GM21576 (cell line): ENCODE measurements at regions not wholly inside any gene's neighbourhood (a gene's known extent, or its start where the extent isn't known, plus 50 kb on each side); places are given as distances from the start of the nearest gene placed in this dataset.
"Not testable (repeated sequence)": the region's sequence is repeated elsewhere in the genome, so short reads cannot be mapped to it uniquely, and the experiment has no call there.

Experiments used
- ATAC-seq: cut with Tn5 transposase; IDR thresholded peaks from one replicate; pipeline ENCODE4 v1.9.1; 2021; ENCODE audit warnings: mild to moderate bottlenecking, moderate library complexity; ENCODE audit not compliant: unreplicated experiment

DNA sequence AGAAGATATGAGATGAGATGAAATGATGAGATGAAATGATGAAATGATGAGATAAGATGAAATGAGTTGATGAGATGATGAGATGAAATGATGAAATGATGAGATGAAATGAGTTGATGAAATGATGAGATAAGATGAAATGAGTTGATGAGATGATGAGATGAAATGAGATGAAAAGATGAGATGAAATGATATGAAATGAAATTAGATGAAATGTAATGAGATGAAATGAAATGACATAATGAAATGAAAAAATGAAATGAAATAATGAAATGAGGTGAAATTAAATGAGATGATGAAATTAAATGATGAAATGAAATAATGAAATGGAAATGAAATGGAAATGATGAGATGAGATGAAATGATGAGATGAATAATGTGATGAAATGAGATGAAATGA is 231.6 kb downstream of the GOLGA6L6 start:
- not testable (repeated sequence) for ATAC-seq

DNA sequence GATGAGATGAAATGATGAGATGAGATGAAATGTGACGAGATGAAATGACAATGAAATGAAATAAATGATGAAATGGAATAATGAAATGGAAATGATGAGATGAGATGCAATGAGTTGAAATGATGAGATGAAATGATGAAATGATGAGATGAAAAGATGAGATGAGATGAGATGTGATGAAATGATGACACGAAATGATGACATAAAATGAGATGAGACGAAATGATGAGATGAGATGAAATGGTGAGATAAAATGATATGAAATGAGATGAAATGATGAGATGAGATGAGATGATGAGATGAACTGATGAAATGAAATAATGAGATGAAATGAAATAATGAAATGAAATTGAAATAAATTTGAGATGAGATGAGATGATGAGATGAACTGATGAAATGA is 232.2 kb downstream of the GOLGA6L6 start:
- ATAC-seq, result not testable (repeated sequence)

DNA sequence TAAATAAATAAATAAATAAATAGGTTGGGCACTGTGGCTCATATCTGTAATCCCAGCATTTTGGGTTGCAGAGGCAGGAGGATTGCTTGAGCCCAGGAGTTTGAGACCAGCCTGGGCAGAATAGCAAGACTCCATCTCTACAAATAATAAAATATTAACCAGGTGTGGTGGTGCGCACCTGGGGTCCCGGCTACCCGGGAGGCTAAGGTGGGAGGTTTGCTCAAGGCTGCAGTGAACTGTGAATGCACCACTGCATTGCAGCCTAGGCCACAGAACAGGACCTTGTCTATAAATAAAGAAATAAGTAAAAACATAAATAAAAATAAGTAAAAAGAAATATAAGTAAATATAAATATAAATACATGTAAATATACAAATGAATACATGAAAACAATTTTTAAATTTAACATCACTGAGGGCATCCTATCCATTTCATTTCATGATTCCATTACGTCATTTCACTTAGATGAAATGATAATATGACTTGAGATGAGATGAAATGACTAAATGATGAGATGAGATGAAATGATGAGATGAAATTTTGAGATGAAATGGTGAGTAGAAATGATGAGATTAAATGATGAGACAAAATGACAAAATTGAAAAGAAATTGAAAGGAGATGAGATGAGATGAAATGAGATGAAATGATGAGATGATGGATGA is 233.4 kb downstream of the GOLGA6L6 start:
- ATAC-seq, result not testable (repeated sequence)

DNA sequence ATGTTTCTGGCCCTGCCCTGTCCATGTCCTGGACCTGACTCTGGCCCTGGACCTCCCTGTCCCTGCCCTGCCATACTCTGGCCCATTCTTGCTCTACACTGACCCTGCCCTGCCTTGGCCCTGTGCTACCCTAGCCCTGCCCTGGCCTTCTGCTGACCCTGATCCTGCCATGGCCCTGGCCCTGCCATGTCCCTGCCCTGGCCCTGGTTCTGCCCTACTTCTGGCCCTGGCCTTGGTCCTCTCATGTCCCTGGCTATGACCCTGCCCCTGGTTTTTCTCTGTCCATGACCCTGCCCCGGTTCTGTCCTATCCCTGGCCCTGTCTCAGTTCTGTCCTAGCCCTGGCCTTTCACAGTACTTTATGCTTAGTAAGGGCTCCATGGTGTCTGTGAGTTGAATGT is 234.5 kb downstream of the GOLGA6L6 start:
- ATAC-seq, result not testable (repeated sequence)

DNA sequence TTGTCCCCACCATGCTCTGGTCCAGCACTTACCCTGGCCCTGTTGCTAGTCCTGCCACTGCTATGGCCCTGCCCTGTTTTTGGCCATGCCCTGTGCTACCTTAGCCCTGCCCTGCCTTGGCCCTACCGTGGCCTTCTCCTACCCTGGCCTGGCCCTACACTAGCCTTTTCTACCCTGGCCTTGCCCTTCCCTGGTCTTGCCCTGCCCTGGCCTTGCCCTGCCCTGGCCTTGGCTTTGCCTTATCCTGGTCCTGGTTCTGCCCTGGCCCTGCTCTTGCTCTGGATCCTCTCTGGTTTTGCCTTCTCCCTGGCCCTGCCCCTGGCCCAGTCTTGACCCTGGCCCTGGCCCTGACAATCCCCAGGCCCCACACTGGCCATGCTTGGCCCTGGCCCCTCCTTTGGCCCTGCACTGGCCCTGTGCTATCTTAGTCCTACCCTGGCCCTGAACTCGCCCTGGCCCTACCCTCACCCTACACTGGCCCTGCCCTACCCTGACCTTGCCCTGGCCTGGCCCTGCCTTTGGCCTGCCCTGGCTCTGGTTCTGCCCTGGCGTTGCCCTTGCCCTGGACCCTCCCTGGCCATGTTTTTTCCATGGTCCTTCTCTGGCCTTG is 235.0 kb downstream of the GOLGA6L6 start:
- not testable (repeated sequence) for ATAC-seq

DNA sequence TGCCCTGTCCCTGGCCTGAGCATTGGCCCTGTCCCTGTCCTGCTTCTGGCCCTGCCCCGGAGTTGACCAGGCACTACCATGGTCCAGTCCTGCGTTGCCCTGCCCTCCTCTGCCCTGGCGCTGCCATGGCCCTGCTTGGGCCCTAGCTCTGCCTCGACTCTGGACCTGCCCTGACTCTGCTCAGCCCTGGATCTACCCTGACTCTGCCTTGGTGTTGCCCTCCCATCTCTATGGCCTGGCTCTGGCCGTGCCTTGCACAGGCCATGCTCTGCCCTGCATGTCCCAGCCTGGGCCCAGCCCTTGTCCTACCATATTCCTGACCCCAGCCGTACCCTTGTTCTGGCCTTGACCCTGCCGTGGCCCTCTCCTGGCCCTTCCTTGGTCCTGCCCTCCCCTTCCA is 235.7 kb downstream of the GOLGA6L6 start:
- not testable (repeated sequence) for ATAC-seq

DNA sequence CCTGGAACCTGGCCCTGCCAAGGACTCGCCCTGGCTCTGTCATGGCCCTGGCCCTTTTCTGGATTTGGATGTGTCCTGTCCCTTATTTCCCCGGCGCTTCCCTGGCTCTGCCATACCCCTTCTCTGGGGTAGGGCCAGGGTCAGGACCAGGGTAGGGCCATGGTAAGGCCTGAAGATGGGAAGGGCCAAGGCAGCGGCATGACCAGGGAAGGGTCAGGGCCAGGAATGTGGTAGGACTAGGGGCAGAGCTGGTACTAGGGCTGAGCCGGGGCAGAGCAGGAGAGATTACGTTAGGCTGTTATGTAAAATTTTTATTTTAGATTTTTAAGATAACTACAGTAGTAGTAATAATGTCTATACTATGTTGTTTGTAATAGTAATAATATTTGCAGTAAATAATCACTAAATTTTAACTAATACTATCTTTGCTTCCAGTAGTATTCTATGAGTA is 236.6 kb downstream of the GOLGA6L6 start:
- not testable (repeated sequence) for ATAC-seq

DNA sequence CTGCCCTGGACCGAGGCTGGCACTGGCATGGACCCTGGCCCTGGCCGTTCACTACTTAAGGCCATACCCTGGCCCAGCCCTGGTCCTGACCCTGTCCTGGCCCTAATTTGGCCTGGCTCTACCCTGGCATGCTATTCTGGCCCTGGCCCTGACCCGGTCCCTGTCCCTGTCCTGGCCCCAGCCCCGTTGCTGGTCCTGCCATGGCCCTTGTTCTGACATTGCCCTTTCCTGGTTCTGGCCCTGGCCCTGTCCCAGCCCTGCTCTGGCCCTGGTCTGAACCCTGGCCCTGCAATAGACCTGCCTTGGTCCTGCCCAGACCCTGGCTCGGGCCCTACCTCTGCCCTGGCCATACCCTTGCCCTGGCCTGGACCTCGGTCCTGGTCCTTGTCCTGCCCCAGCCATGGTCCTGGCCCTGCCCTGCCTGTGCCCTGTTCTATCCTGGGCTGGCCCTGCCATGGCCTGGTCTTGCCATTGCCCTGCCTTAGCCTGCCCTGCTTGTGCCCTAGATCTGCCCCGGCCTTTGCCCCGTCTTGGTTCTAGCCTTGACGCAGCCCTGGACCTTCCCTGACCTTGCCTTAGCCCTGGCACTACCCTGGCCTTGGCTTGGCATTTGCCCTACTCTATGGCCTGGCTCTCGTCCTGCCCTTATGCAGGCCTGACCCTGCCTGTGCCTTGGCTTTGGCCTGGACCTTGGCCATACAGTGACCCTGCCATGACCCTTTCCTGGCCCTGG is 237.2 kb downstream of the GOLGA6L6 start:
- not testable (repeated sequence) for ATAC-seq

DNA sequence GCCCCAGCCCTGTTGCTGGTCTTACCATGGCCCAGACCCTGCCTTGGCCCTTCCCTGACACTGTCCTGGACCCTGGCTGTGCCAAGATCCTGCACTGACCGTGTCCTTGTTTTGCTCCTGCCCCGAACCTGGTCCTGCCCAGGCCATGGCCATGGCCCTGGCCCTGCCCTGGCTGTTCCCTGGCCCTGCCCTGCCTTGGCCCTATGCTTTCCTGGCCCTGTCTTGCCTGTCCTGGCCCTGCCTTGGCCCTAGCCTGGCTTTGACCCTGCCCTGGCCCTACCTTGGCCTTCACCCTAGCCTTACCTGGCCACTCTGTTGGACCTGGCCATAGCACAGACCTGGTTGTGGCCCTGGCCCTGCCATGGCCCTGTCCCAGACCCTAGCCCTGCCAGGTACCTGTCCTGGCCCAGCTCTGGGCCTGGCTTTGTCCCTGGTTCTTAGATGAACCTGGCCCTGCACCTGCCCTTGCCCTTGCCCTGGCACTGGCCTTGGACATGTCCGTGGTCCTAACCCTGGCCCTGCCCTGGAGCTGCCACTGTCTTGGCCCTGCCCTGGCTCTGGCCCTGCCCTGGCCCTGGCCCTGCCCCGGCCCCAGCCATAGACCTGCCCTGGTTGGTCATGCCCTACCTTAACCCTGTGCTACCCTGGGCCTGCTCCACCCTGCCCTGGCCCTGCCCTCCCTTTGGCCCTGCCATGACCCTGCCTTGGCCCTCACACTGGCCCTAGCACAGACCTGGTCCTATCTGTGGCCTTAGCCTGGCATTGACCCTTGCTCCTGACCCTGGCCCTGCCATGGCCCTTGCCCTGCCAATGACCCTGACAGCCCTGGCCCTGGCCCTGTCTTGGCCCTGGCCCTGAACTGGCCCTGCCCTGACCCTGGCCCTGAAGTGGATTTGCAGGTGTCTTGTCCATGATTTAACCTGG is 238.1 kb downstream of the GOLGA6L6 start:
- not testable (repeated sequence) for ATAC-seq

DNA sequence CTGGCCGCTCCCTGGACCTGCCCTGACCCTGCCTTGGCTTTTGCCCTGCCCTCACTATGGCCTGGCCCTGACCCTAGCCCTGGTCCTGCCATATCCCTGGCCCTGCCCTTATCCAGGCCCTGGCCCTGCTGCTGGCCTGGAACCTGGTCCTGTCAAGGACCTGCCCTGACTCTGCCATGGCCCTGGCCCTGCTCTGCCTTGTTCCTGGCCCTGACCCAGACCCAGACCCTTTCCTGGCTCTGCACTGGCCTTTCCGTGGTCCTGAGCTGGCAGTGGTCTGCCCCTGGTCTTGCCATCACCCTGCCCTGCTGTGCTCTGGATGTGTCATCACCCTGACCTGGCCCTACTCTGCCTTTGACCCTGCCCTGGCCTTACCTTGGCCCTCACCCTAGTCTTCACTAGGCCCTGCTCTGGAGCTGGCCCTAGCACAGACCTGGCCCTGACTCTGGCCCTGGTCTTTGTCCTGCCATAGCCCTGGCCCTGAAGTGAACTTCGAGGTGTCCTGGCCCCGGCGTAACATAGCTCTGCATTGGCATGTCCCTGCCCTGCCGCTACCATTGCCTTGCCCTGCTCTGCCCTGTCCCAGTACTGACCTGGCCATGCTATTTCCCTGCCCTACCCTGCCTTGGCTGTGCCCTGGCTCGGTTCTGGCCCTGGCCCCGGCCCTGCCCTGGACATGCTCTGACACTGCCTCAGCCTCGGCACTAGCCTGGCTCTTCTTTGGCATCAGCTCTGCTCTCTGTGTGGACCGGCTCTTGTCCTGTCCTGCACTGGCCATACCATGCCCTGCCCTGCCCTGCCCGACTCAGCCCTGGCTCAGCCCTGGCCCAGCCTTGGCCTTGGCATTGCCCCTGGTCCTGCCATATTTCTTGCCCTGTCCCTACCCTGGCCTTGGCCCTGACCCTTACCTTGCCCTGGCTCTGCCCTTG is 239.2 kb downstream of the GOLGA6L6 start:
- ATAC-seq, result not testable (repeated sequence)

DNA sequence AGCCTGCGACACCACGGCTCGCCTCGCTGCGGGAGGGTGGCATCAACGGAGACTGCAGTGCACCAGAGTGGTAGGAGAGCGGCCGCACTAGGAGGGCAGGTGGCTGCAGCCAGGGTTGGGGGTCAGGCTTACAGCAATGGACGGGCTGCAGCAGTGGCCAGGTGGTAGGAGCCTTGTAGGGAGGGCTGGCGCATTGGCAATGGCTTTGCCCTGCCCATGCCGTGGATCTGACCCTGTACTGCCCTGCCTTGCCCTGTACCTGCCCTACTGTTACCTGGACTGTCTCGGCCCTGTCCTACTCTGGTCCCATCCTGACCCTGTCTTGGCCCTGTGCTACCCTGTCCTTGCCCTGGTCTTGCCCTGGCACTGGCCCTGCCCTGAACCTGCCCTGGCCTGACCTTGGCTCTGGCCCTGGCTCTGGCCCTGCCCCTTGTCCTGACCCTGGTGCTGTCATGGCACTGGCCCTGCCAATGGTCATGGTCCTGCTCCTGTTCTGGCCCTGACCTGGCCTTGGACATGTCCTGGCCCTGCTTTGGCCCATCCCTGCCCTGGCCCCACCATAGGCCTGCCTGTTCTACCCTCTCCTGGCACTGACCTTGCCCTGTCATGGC is 240.0 kb downstream of the GOLGA6L6 start:
- ATAC-seq, result not testable (repeated sequence)

DNA sequence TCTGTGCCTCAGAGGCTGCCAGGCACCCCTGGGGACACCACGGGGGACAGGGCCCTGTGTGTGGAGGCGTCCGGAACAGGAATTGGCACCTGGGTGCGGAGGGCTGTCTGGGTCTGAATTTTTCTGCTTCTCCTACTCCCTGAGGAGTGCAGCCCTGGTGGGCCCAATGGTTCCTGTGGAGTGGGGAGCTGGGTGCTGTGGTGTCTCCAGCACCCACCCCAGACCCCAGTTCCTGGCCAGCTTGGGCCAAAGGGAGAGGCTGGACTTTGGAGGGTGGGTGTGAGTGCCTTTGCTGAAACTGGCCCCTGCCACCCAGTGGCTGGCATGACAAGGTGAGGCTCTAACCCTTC is 240.6 kb downstream of the GOLGA6L6 start:
- ATAC-seq, result not testable (repeated sequence)

DNA sequence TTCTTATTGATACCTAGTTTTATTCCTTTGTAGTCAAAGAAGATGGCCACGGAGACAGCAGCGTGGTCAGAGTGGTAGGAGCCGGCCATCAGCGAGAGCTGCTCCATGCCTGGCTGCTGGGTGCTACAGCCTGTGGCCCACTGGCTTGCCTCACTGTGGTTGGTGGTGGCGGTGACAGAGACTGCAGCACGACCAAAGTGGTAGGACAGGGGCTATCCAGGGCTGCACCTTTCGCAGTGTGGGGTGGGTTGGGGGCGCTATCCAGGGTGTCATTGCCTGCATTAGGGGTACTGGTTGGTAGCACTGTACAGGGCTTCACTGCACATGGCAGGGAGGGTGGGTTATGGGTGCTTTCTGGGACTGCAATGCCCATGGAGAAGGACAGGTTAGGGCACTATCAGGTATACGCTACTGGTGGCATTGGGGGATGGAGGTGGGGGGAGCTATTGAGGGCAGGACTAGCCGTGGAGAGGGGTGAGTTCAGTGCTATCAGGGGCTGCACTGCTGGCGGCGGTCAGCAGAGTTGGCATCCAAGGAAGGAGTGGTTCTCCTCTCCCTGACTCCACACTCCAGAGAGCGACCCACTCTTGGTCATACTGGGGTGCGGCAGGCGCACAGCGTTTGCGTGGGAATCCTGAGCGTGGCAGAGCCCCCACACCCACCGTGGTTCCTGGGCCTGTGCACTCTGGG is 241.1 kb downstream of the GOLGA6L6 start:
- ATAC-seq, result not testable (repeated sequence)

DNA sequence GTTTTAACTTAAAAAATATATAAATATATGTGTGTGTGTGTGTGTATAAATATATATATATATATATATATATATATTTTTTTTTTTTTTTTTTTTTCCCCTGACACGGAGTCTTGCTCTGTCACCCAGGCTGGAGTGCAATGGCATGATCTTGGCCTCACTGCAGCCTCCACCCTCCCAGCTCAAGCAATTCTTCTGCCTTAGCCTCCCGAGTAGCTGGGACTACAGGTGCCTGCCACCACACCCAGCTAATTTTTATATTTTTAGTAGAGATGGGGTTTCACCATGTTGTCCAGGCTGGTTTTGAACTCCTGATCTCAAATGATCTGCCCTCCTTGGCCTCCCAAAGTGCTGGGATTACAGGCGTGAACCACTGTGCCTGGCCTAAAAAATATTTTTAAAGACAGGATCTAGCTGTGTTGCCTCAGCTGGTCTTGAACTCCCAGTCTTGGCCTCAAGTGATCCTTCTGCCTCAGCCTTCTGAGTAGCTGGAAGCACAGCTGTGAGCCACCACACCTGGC is 243.9 kb downstream of the GOLGA6L6 start:
- not testable (repeated sequence) for ATAC-seq

DNA sequence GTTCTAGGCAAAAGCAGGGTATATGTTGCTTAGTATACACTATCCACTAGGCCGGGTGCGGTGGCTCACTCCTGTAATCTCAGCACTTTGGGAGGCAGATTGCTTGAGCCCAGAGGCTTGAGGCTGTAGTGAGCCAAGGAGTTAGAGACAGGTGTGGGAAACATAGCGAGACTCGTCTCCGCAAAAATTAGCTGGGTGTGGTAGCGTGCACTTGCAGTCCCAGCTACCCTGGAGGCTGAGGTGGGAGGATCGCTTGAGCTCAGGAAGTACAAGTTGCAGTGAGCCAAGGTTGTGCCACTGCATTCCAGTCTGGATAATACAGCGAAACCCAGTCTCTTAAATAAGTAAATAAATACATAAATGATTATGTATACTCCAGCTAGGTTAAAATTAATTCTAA is 245.3 kb downstream of the GOLGA6L6 start:
- ATAC-seq, result not testable (repeated sequence)

DNA sequence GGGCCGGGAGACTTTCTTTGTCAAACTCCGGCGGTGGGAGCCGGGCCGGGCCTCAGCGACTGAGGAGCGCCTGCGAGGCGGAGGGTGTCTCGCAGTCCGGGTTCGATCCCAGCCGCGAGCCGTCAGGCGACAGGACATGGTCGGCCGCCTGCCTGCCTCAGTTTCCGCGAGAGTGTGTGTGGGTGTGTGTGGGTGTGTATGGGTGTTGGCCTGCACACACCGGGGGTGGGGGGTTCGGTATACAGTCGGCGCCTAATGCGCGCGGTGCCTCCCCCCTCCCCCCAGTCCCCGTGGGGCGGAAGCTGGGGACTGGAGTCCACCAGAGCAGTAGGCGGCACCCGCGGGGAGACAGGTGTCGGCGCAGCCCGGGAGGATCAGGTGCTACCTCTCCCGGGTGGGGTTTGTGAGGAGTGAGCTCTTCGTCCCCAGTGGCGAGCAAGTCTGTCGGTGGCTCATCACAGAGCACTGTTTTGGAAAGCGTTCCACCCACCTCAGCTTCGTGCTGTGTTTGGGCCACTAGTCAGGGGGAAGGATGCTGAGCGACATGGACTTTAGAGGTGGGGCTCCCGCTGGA is 246.3 kb downstream of the GOLGA6L6 start:
- no peak for ATAC-seq

DNA sequence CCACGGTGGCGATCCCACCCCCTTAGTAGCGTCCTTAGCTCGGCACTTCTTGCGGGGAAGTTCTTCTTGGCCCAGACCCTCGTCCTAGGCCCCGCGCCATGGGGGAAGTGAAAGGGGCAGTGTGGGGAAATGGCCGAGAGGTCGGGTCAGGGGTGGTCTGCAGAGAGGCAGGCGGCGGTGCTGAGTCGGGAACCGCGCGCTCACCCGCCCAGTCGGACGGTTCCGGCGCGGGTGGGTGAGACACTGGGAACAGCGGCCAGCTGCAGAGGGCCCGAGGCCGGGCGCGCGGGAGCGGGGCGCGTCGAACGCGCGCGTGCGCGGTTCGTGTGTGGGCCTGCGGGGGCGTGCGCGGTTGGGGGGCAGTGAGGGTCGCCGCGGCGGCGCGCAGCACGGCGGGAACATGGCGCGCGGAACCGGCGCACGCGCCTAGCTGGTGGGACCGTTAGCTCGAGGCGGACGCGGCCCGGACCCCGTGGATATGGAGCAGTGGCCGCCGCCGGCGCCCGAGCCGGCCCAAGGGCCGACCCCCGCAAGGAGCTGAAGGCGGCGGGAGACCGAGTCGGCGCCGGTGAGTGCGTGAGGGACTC is 246.9 kb downstream of the GOLGA6L6 start:
- no peak for ATAC-seq
